ENCODE measurements at regions not wholly inside any gene's neighbourhood (a gene's known extent, or its start where the extent isn't known, plus 50 kb on each side); places are given as distances from the start of the nearest gene placed in this dataset.

DNA sequence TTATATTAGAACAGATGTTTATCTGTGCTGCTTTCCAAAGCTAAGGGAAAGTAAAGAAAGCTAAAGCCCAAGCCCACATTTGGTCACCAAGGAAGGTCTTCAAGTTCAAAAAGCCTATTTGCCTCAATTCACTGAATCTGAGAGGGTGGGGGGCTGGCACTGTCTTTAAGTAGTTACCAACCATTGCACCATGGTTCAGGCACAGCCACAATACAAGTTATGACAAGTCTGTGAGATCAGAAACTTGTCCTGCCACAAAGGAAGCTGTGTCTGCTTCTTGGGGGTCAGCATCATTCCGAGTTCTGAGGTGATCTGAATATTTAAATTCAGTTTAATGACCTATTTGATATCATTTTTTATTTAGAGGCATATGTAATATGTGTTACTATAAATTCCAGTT is 78.3 kb upstream of the OPRM1 start:
- H2BK12ac ChIP-seq (ENCODE audit: low read depth, low read length): no peak overlapping the region
- H3K23ac ChIP-seq (ENCODE audit: insufficient read length): no peak overlapping the region
- no peaks in the 10 kb centered on the region for H3K23me2 ChIP-seq (ENCODE audit: low read depth, low read length)
- no peak overlapping the region for H3K27ac ChIP-seq (ENCODE audit: low read depth, low read length)
- H2AK5ac ChIP-seq (ENCODE audit: low read depth, low read length): no peak overlapping the region
- H2BK20ac ChIP-seq (ENCODE audit: low read length): no peak overlapping the region
- TF ChIP-seq BCL11A (IDR thresholded peaks at IDR 0.05; ENCODE audit: low read depth in 2 of 2, low read length in 2 of 2) (no peak), CREB1 (IDR thresholded peaks at IDR 0.05) (no peak)
- no peaks in the 10 kb centered on the region for H3K27me3 ChIP-seq (replicated peaks in 1 of 4; ENCODE audit: control insufficient read depth in 3 of 4, extremely low read depth in 1 of 4, insufficient read depth in 3 of 4, low read length in 3 of 4)
- no peak overlapping the region for H3K4me2 ChIP-seq (ENCODE audit: insufficient read depth in 1 of 2, low read depth in 2 of 2, low read length in 2 of 2)
- H3K9ac ChIP-seq (replicated peaks in 1 of 4; ENCODE audit: extremely low read depth in 1 of 4, low read depth in 3 of 4, low read length in 3 of 4): no peak overlapping the region
- no peaks in the 10 kb centered on the region for H4K20me1 ChIP-seq (replicated peaks in 1 of 2; ENCODE audit: control insufficient read depth in 1 of 2, insufficient read depth in 2 of 2, low read length in 2 of 2)
- H3K4me1 ChIP-seq (replicated peaks in 1 of 4; ENCODE audit: control insufficient read depth in 3 of 4, insufficient read depth in 4 of 4, low read length in 3 of 4): peaks cover 0 to 3% (median 2%) of the 10 kb centered on the region in 4 experiments; a peak in 2 of 7 replicates
- H2BK120ac ChIP-seq (replicated peaks; ENCODE audit: low read depth, low read length): no peak overlapping the region
- H3K14ac ChIP-seq (ENCODE audit: insufficient read length): no peak overlapping the region
- no peak overlapping the region for H3K56ac ChIP-seq (replicated peaks; ENCODE audit: insufficient read length, low read depth, low read length)
- no peak overlapping the region for H3K4me3 ChIP-seq (ENCODE audit: extremely low read depth in 1 of 4, insufficient read depth in 2 of 4, low read depth in 3 of 4, low read length in 4 of 4)
- no peak overlapping the region for H3K4ac ChIP-seq (replicated peaks; ENCODE audit: insufficient read length, low read depth, low read length)
- DNase-seq (ENCODE audit: low read depth in 1 of 2, low spot score in 2 of 2) (no peak), FAIRE-seq (no peak)
- H3K18ac ChIP-seq (ENCODE audit: extremely low read depth, low read length): no peak overlapping the region
- no peak overlapping the region for H4K5ac ChIP-seq (ENCODE audit: insufficient read length, low read depth, low read length)
- no peak overlapping the region for H4K8ac ChIP-seq (ENCODE audit: extremely low read depth, insufficient read depth, low read length)
- peaks cover 0 to 6% (median 0%) of the 10 kb centered on the region in 4 experiments; a peak in 1 of 8 replicates for H3K36me3 ChIP-seq (ENCODE audit: control insufficient read depth in 2 of 4, insufficient read depth in 4 of 4, low read length in 3 of 4)
- ChIA-PET CTCF (ENCODE audit: partially characterized antibody) (interaction anchor here (0.7 kb wide), 1 partner anchor 146 kb away, joined by 3 read pairs; no protein-coding TSS in a partner anchor), POLR2A (ENCODE audit: partially characterized antibody) (no interaction called here)
- H2BK5ac ChIP-seq (ENCODE audit: low read depth, low read length): no peak overlapping the region
- H3K79me1 ChIP-seq (ENCODE audit: low read depth, low read length): no peaks in the 10 kb centered on the region
- 100% methylated on average over 1 of the region's 1 CpG; no CpG with 5 or more reads in 1 of the 2 experiments for WGBS, 2 experiments (ENCODE audit: extremely low coverage in 1 of 2, insufficient coverage in 1 of 2, insufficient read length in 1 of 2, insufficient replicate concordance in 2 of 2, low coverage in 1 of 2, low lambda C conversion rate in 2 of 2, missing lambda C conversion rate in 1 of 2)
- H2BK15ac ChIP-seq (ENCODE audit: low read length): no peak overlapping the region
- H3K79me2 ChIP-seq (ENCODE audit: control insufficient read depth in 1 of 2, insufficient read depth in 2 of 2, low read length in 2 of 2): no peaks in the 10 kb centered on the region
- H4K91ac ChIP-seq (replicated peaks; ENCODE audit: insufficient read length, low read length): no peak overlapping the region
- H2AFZ ChIP-seq (ENCODE audit: low read length): no peak overlapping the region
- H3K9me3 ChIP-seq (ENCODE audit: insufficient read depth in 2 of 2, low read depth in 1 of 2, low read length in 1 of 2): peaks cover 7% of the 10 kb centered on the region in 2 experiments
